Progenitor cell of endocrine pancreas (in vitro differentiated cells): ENCODE measurements at regions not wholly inside any gene's neighbourhood (a gene's known extent, or its start where the extent isn't known, plus 50 kb on each side); places are given as distances from the start of the nearest gene placed in this dataset.

ENCODE experiments used
- DNase-seq: peaks from one replicate; pipeline ENCODE4 v3.0.0; 2021; ENCODE audit warnings: low spot score; ENCODE audit not compliant: unreplicated experiment
- H3K27ac Mint-ChIP-seq: 2 replicates; pipeline ENCODE4 v1.8.0; 2021; ENCODE audit warnings: mild to moderate bottlenecking, moderate library complexity, mixed read lengths
- H3K27me3 Mint-ChIP-seq: 2 replicates; pipeline ENCODE4 v1.8.0; 2021; ENCODE audit warnings: mixed read lengths
- H3K36me3 Mint-ChIP-seq: 2 replicates; pipeline ENCODE4 v1.8.0; 2022; ENCODE audit warnings: mixed read lengths; ENCODE audit not compliant: insufficient read depth
- H3K4me1 Mint-ChIP-seq: 2 replicates; pipeline ENCODE4 v1.8.0; 2021; ENCODE audit warnings: low read depth, mixed read lengths
- H3K4me3 Mint-ChIP-seq: 2 replicates; pipeline ENCODE4 v1.8.0; 2021; ENCODE audit warnings: low read depth, mild to moderate bottlenecking, moderate library complexity, mixed read lengths
- H3K9me3 Mint-ChIP-seq: 2 replicates; pipeline ENCODE4 v1.8.0; 2021; ENCODE audit warnings: low read depth, mixed read lengths
- TF ChIP-seq, protein P1 (sequence below): fragments of 200-600 bp; sonication (generic); IDR thresholded peaks from one replicate; pipeline ENCODE4 v1.5.0; 2021; ENCODE audit warnings: antibody characterized with exemption, mild to moderate bottlenecking; ENCODE audit not compliant: unreplicated experiment

GRCh38 chr7:46133751-46134150, 212.7 kb upstream of the IGFBP3 start:
- DNase-seq, result no peak
- TF ChIP-seq, protein P1, sequence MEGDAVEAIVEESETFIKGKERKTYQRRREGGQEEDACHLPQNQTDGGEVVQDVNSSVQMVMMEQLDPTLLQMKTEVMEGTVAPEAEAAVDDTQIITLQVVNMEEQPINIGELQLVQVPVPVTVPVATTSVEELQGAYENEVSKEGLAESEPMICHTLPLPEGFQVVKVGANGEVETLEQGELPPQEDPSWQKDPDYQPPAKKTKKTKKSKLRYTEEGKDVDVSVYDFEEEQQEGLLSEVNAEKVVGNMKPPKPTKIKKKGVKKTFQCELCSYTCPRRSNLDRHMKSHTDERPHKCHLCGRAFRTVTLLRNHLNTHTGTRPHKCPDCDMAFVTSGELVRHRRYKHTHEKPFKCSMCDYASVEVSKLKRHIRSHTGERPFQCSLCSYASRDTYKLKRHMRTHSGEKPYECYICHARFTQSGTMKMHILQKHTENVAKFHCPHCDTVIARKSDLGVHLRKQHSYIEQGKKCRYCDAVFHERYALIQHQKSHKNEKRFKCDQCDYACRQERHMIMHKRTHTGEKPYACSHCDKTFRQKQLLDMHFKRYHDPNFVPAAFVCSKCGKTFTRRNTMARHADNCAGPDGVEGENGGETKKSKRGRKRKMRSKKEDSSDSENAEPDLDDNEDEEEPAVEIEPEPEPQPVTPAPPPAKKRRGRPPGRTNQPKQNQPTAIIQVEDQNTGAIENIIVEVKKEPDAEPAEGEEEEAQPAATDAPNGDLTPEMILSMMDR, result no peak
- H3K9me3 Mint-ChIP-seq, result no peaks in the 10 kb centered on the region
- no peak overlapping the region for H3K4me3 Mint-ChIP-seq
- peaks cover 3% of the 10 kb centered on the region for H3K27me3 Mint-ChIP-seq
- H3K27ac Mint-ChIP-seq, result no peak overlapping the region
- no peaks in the 10 kb centered on the region for H3K36me3 Mint-ChIP-seq
- no peaks in the 10 kb centered on the region for H3K4me1 Mint-ChIP-seq

DNA sequence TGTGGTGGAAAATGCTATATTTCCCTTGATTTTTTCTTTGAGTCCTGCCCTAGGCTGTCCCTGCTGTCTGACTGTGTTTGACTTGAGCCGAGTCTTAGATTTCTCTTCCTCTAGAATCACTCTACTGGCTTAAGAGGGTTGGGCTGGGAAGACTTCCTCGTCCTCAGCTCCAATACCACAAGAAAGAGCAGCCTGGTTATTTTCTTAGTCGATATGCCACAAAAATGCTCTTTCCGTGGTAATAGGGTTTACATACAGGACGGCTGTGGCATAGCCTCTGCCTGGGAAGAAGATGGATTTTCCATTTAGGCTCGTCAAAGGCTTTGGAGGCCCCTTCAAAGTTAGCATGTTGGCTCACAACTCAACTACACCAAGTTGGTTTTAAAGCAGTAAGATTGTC, 212.0 kb upstream of the IGFBP3 start:
- H3K27ac Mint-ChIP-seq, result no peak overlapping the region
- no peaks in the 10 kb centered on the region for H3K9me3 Mint-ChIP-seq
- TF ChIP-seq, protein P1, result no peak
- H3K4me3 Mint-ChIP-seq, result no peak overlapping the region
- DNase-seq, result no peak
- H3K27me3 Mint-ChIP-seq, result peaks cover 3% of the 10 kb centered on the region
- no peaks in the 10 kb centered on the region for H3K36me3 Mint-ChIP-seq
- no peaks in the 10 kb centered on the region for H3K4me1 Mint-ChIP-seq

DNA sequence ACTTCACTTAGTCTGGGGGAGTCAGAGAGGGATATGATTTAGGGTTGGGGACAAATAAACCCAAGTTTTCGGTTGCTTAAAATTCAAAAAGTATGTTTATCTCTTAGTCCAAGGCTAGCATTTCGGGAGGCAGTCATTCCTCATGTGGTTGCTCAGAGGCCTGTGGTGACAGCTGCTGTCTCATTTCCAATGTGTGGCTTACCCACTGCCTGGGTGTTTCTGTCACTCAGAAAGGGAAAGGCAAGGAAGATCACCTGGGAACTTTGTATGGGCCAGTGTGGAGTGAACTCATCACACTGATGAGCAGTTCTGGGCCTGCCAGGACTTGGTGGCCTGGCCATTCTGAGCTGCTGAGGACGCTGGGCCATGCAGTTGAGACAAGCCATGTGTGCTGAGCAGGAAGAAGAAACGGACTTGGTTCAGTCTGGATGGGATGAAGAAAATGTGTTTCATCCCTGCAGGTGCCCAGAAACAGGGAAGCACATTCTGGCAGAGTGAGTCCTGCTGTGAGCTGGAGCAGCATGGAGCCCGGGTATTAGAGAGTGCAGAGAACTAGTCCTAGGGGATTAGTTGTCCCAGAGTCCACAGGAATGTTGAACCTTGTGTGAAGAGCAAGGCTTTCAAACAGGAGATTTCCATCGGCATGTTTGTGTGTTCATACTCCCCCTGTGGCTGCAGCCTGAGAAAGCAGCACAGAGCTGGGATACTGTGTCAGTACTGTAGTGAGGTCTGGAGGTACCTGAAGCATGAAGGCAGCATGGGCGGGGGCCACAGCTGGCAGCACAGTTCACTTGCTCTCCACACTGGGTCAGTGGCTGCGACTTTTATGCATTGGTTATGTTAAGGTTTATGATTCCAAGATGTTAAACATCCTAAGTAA, 211.1 kb upstream of the IGFBP3 start:
- no peak overlapping the region for H3K27ac Mint-ChIP-seq
- TF ChIP-seq, protein P1, result peak; percentile 37
- H3K9me3 Mint-ChIP-seq, result no peaks in the 10 kb centered on the region
- DNase-seq, result no peak
- H3K36me3 Mint-ChIP-seq, result no peaks in the 10 kb centered on the region
- no peak overlapping the region for H3K4me3 Mint-ChIP-seq
- H3K4me1 Mint-ChIP-seq, result no peaks in the 10 kb centered on the region
- H3K27me3 Mint-ChIP-seq, result peaks cover 3% of the 10 kb centered on the region

DNA sequence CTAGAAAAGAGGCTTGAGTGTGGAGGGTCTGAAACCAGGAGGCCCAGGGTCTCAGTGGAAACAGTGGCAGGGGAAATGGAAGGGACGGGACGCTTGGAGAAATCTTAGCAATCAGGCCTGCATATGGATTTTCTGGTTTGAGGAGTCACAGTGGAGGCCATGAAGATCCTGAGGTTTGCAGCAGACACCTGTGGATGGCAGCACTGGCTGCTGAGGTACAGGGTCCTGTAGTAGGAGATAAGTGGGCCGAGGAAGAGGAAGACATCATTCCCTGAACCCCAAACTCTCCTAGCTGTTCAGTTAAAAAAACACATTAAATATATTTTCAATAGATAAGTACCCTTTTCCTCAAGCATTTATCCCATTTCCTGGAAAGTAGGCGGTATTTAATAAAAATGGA, 208.8 kb upstream of the IGFBP3 start:
- Mint-ChIP-seq H3K27me3 (peaks cover 3% of the 10 kb centered on the region), H3K4me3 (no peak overlapping the region), H3K9me3 (no peaks in the 10 kb centered on the region), H3K27ac (no peak overlapping the region), H3K4me1 (no peaks in the 10 kb centered on the region), H3K36me3 (no peaks in the 10 kb centered on the region)
- TF ChIP-seq, protein P1, result no peak
- no peak for DNase-seq

GRCh38 chr7:46127814-46128213, 206.7 kb upstream of the IGFBP3 start:
- no peaks in the 10 kb centered on the region for H3K4me1 Mint-ChIP-seq
- H3K4me3 Mint-ChIP-seq, result no peak overlapping the region
- no peaks in the 10 kb centered on the region for H3K36me3 Mint-ChIP-seq
- TF ChIP-seq, protein P1, result no peak
- no peaks in the 10 kb centered on the region for H3K9me3 Mint-ChIP-seq
- no peak for DNase-seq
- no peaks in the 10 kb centered on the region for H3K27me3 Mint-ChIP-seq
- H3K27ac Mint-ChIP-seq, result no peak overlapping the region
